ENCODE measurements at regions not wholly inside any gene's neighbourhood (a gene's known extent, or its start where the extent isn't known, plus 50 kb on each side); places are given as distances from the start of the nearest gene placed in this dataset.

- Histone ChIP-seq H3K4me3 (no peak overlapping the region), H3K27ac (no peak overlapping the region), H3K36me3 (no peaks in the 10 kb centered on the region), H3K9me3 (no peaks in the 10 kb centered on the region), H3K4me1 (no peaks in the 10 kb centered on the region), H3K27me3 (no peaks in the 10 kb centered on the region)
- DNase-seq = no peak
- TF ChIP-seq EP300 (IDR thresholded peaks at IDR 0.05; ENCODE audit: low read depth) (no peak), POLR2AphosphoS5 (IDR thresholded peaks at IDR 0.05) (no peak), CTCF (IDR thresholded peaks at IDR 0.05) (no peak), POLR2A (IDR thresholded peaks at IDR 0.05) (no peak)
- intact Hi-C loops (cut with DNase I; ENCODE audit: low total_unique reads) = no loop called here
- WGBS, 2 donors (ENCODE audit: low coverage in 1 of 2) = 60 to 77% methylated on average over 1 to 3 of the region's 3 CpGs
- in situ Hi-C loops (cut with MboI; ENCODE audit: low pct_ligation_motif_present in 1 of 4, low pct_unique_long_range_greater_than_20kb in 1 of 4, low sequenced_read_pairs in 3 of 4) = no loop called here
Measured at GRCh38 chrX:109274806-109275205, 207.1 kb downstream of the GUCY2F start.

- TF ChIP-seq CTCF (IDR thresholded peaks at IDR 0.05) (no peak), EP300 (IDR thresholded peaks at IDR 0.05; ENCODE audit: low read depth) (no peak), POLR2AphosphoS5 (IDR thresholded peaks at IDR 0.05) (no peak), POLR2A (IDR thresholded peaks at IDR 0.05) (no peak)
- no peaks in the 10 kb centered on the region for H3K36me3 ChIP-seq
- intact Hi-C loops (cut with DNase I; ENCODE audit: low total_unique reads) = no loop called here
- no peak overlapping the region for H3K27ac ChIP-seq
- H3K27me3 ChIP-seq = no peaks in the 10 kb centered on the region
- H3K9me3 ChIP-seq = no peaks in the 10 kb centered on the region
- no peaks in the 10 kb centered on the region for H3K4me1 ChIP-seq
- DNase-seq = peak; percentile 57
- WGBS, 2 donors (ENCODE audit: low coverage in 1 of 2) = 16% methylated on average over 2 of the region's 2 CpGs; no CpG with 5 or more reads in 1 of the 2 donors
- in situ Hi-C loops (cut with MboI; ENCODE audit: low pct_ligation_motif_present in 1 of 4, low pct_unique_long_range_greater_than_20kb in 1 of 4, low sequenced_read_pairs in 3 of 4) = no loop called here
- no peak overlapping the region for H3K4me3 ChIP-seq
Measured at GRCh38 chrX:109270580-109271484, 211.1 kb downstream of the GUCY2F start.

- Histone ChIP-seq H3K4me3 (no peak overlapping the region), H3K4me1 (no peaks in the 10 kb centered on the region), H3K9me3 (no peaks in the 10 kb centered on the region), H3K27ac (no peak overlapping the region), H3K27me3 (no peaks in the 10 kb centered on the region), H3K36me3 (no peaks in the 10 kb centered on the region)
- no peak for TF ChIP-seq POLR2AphosphoS5 (IDR thresholded peaks at IDR 0.05)
- TF ChIP-seq EP300 (IDR thresholded peaks at IDR 0.05; ENCODE audit: low read depth) = no peak
- no peak for TF ChIP-seq POLR2A (IDR thresholded peaks at IDR 0.05)
- no peak for TF ChIP-seq CTCF (IDR thresholded peaks at IDR 0.05)
- in situ Hi-C loops (cut with MboI; ENCODE audit: low pct_ligation_motif_present in 1 of 4, low pct_unique_long_range_greater_than_20kb in 1 of 4, low sequenced_read_pairs in 3 of 4) = no loop called here
- intact Hi-C loops (cut with DNase I; ENCODE audit: low total_unique reads) = no loop called here
- DNase-seq = no peak
Measured at GRCh38 chrX:109268340-109268739, 213.5 kb downstream of the GUCY2F start.

- no peak for TF ChIP-seq POLR2A (IDR thresholded peaks at IDR 0.05)
- no peak for TF ChIP-seq CTCF (IDR thresholded peaks at IDR 0.05)
- intact Hi-C loops (cut with DNase I; ENCODE audit: low total_unique reads) = no loop called here
- Histone ChIP-seq H3K4me3 (no peak overlapping the region), H3K27ac (no peak overlapping the region), H3K27me3 (no peaks in the 10 kb centered on the region), H3K9me3 (no peaks in the 10 kb centered on the region), H3K4me1 (no peaks in the 10 kb centered on the region), H3K36me3 (no peaks in the 10 kb centered on the region)
- DNase-seq = no peak
- in situ Hi-C loops (cut with MboI; ENCODE audit: low pct_ligation_motif_present in 1 of 4, low pct_unique_long_range_greater_than_20kb in 1 of 4, low sequenced_read_pairs in 3 of 4) = no loop called here
Measured at GRCh38 chrX:109266034-109266433, 215.9 kb downstream of the GUCY2F start.
